GM21737 (cell line): ENCODE measurements at regions not wholly inside any gene's neighbourhood (a gene's known extent, or its start where the extent isn't known, plus 50 kb on each side); places are given as distances from the start of the nearest gene placed in this dataset.

ENCODE experiments used
- ATAC-seq: cut with Tn5 transposase; IDR thresholded peaks from one replicate; pipeline ENCODE4 v1.9.1; 2021; ENCODE audit warnings: mild to moderate bottlenecking, moderate library complexity; ENCODE audit not compliant: unreplicated experiment

GRCh38 chr7:69545175-69545574 lies 53.1 kb upstream of the AUTS2 start:
- ATAC-seq: no peak
